GM12891 (cell line): ENCODE measurements at regions not wholly inside any gene's neighbourhood (a gene's known extent, or its start where the extent isn't known, plus 50 kb on each side); places are given as distances from the start of the nearest gene placed in this dataset.

ENCODE experiments used
- DNase-seq: peaks from one replicate; pipeline ENCODE4 v3.0.0; 2011; ENCODE audit warnings: low spot score; ENCODE audit not compliant: insufficient read length
- FAIRE-seq: peaks from 2 replicates; lab custom pipeline; 2011; peaks lifted over from hg19 to GRCh38; lab: Jason Lieb, UNC
- PAX5 ChIP-seq: IDR thresholded peaks from 2 replicates; pipeline ENCODE4 v1.6.1; 2011; ENCODE audit warnings: low read length, moderate library complexity, mild to moderate bottlenecking; ENCODE audit not compliant: insufficient read depth, severe bottlenecking
- POLR2A ChIP-seq: IDR thresholded peaks from 2 replicates; pipeline ENCODE4 v1.6.1; 2011; ENCODE audit warnings: low read depth, low read length, control low read depth
- POLR2AphosphoS5 ChIP-seq: IDR thresholded peaks from 2 replicates; pipeline ENCODE4 v1.6.1; 2011; ENCODE audit warnings: low read depth, low read length, control low read depth
- POU2F2 ChIP-seq: IDR thresholded peaks from 2 replicates; pipeline ENCODE4 v1.6.1; 2011; ENCODE audit warnings: low read depth, mild to moderate bottlenecking, control low read depth, low read length, moderate library complexity
- SPI1 ChIP-seq: IDR thresholded peaks from 2 replicates; pipeline ENCODE4 v1.6.1; 2011; ENCODE audit warnings: low read depth, low read length, control low read depth
- TAF1 ChIP-seq: IDR thresholded peaks from 2 replicates; pipeline ENCODE4 v1.6.1; 2011; ENCODE audit warnings: low read depth, low read length, control low read depth

- TF ChIP-seq SPI1: no peak
- no peak for TF ChIP-seq POLR2AphosphoS5
- DNase-seq: no peak
Measured at GRCh38 chr9:106613250-106613737, 249.7 kb upstream of the ZNF462 start.

GRCh38 chr9:106615118-106615889 lies 247.7 kb upstream of the ZNF462 start:
- DNase-seq: no peak
- TF ChIP-seq PAX5: no peak
- no peak for TF ChIP-seq TAF1
- no peak for TF ChIP-seq POLR2A
- TF ChIP-seq SPI1: no peak
- TF ChIP-seq POU2F2: no peak
- no peak for TF ChIP-seq POLR2AphosphoS5
- no peak for FAIRE-seq

More at GRCh38 chr9:106613250-106613737, 249.7 kb upstream of the ZNF462 start:
- no peak for FAIRE-seq

- no peak for DNase-seq
- TF ChIP-seq POU2F2 (no peak), POLR2AphosphoS5 (no peak), SPI1 (no peak), PAX5 (no peak), POLR2A (no peak), TAF1 (no peak)
- FAIRE-seq: no peak
Measured at GRCh38 chr9:106616026-106616425, 246.9 kb upstream of the ZNF462 start.

GRCh38 chr9:106616851-106617345 lies 246.1 kb upstream of the ZNF462 start:
- no peak for DNase-seq
- TF ChIP-seq TAF1 (no peak), SPI1 (no peak), POLR2AphosphoS5 (no peak), PAX5 (no peak), POU2F2 (no peak), POLR2A (no peak)
- no peak for FAIRE-seq

GRCh38 chr9:106619211-106619610 lies 243.8 kb upstream of the ZNF462 start:
- FAIRE-seq (no peak), DNase-seq (no peak)
- no peak for TF ChIP-seq TAF1
- no peak for TF ChIP-seq PAX5
- no peak for TF ChIP-seq POLR2A
- no peak for TF ChIP-seq POU2F2
- no peak for TF ChIP-seq POLR2AphosphoS5
- TF ChIP-seq SPI1: no peak

- no peak for DNase-seq
- TF ChIP-seq POLR2AphosphoS5 (no peak), TAF1 (no peak), PAX5 (no peak), POU2F2 (no peak), SPI1 (no peak), POLR2A (no peak)
- no peak for FAIRE-seq
Measured at GRCh38 chr9:106620081-106620480, 242.9 kb upstream of the ZNF462 start.

GRCh38 chr9:106620866-106621265 lies 242.1 kb upstream of the ZNF462 start:
- DNase-seq (no peak), FAIRE-seq (no peak)
- TF ChIP-seq SPI1 (no peak), POLR2A (no peak), POLR2AphosphoS5 (no peak), TAF1 (no peak), PAX5 (no peak), POU2F2 (no peak)

- DNase-seq (no peak), FAIRE-seq (no peak)
- TF ChIP-seq SPI1: no peak
- no peak for TF ChIP-seq TAF1
- no peak for TF ChIP-seq PAX5
- TF ChIP-seq POLR2A: no peak
- no peak for TF ChIP-seq POLR2AphosphoS5
- no peak for TF ChIP-seq POU2F2
Measured at GRCh38 chr9:106621313-106622163, 241.4 kb upstream of the ZNF462 start.

GRCh38 chr9:106622164-106622487 lies 240.8 kb upstream of the ZNF462 start:
- FAIRE-seq (no peak), DNase-seq (no peak)
- TF ChIP-seq PAX5 (no peak), SPI1 (no peak), TAF1 (no peak), POU2F2 (no peak), POLR2A (no peak), POLR2AphosphoS5 (no peak)
